HL-60 (cell line): ENCODE measurements at regions not wholly inside any gene's neighbourhood (a gene's known extent, or its start where the extent isn't known, plus 50 kb on each side); places are given as distances from the start of the nearest gene placed in this dataset.

Experiments
- DNase-seq, 2 experiments: peaks; one replicate each; pipeline ENCODE4 v3.0.0-alpha.2; 2010 to 2020; ENCODE audit warnings: low read depth in 1 of 2, low spot score in 1 of 2
- H3K27ac ChIP-seq: fragments of 250-450 bp; sonication (Bioruptor Pico); replicated peaks from 2 replicates; pipeline ENCODE4 v1.5.1; 2020; ENCODE audit warnings: mild to moderate bottlenecking, moderate library complexity
- H3K27me3 ChIP-seq: fragments of 250-450 bp; sonication (Bioruptor Pico); 2 replicates; pipeline ENCODE4 v1.5.1; 2021; ENCODE audit warnings: mild to moderate bottlenecking, moderate library complexity; ENCODE audit not compliant: insufficient read depth, poor library complexity, severe bottlenecking
- H3K4me3 ChIP-seq: replicated peaks from 2 replicates; pipeline ENCODE4 v1.5.1; 2011; ENCODE audit warnings: mild to moderate bottlenecking, control low read depth, low read length; ENCODE audit not compliant: insufficient read depth
- CTCF ChIP-seq: IDR thresholded peaks from one replicate; pipeline ENCODE4 v1.5.1; 2011; ENCODE audit warnings: low read length, control low read depth, inconsistent platforms; ENCODE audit not compliant: insufficient read depth
- GABPA ChIP-seq: IDR thresholded peaks from 2 replicates; pipeline ENCODE4 v1.6.1; 2012; ENCODE audit warnings: low read depth
- POLR2AphosphoS5 ChIP-seq: IDR thresholded peaks from 2 replicates; pipeline ENCODE4 v1.6.1; 2012; ENCODE audit warnings: low read depth
- REST ChIP-seq: IDR thresholded peaks from 2 replicates; pipeline ENCODE4 v1.6.1; 2012; ENCODE audit warnings: low read depth; ENCODE audit not compliant: insufficient replicate concordance
- SPI1 ChIP-seq: IDR thresholded peaks from 2 replicates; pipeline ENCODE4 v1.6.1; 2012; ENCODE audit warnings: low read depth, mild to moderate bottlenecking, borderline replicate concordance

GRCh38 chr12:83997423-83997822 lies 915.2 kb downstream of the SLC6A15 start:
- no peak overlapping the region for H3K27ac ChIP-seq
- DNase-seq = no peak
- no peaks in the 10 kb centered on the region for H3K27me3 ChIP-seq
- TF ChIP-seq CTCF (no peak), SPI1 (no peak), REST (no peak), GABPA (no peak), POLR2AphosphoS5 (no peak)
- H3K4me3 ChIP-seq = no peak overlapping the region

DNA sequence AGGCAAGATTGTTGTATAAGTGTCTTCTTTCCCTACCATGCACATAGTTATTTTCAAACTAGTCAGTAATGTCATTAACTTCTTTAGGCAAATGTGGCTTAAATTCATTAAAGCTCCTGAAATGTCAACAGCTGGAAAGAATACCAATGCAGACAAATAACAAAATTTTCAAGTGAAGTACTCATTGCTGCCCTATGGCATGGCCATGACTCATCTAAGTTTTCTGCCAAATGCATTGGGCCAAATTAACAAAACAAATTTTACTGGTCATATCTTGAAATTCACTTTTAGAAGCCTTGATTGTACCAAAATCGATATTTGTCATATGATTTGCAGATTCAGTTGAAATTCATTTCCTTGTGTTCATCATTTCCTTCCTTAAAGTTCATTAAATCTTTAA lies 915.9 kb downstream of the SLC6A15 start:
- DNase-seq = no peak

DNA sequence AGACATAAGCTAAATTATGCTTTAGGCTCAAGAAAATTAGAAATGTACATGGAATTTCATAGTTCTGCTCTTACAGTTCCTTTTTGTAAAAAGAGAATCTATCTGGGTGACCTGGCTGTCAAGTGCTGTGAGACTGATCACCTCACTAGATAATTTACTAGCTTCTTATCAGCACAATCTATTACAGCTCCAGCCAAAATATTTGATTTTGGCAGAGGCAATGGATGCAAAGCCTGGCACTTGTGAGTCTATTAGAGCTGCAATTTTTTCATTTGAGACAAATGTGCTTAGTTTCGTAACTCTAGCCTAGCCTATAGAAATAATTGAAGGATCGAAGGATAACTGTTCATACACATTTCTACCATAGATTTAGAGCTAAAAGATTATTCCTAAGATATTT lies 927.5 kb downstream of the SLC6A15 start:
- Histone ChIP-seq H3K4me3 (no peak overlapping the region), H3K27me3 (no peaks in the 10 kb centered on the region), H3K27ac (no peak overlapping the region)
- TF ChIP-seq CTCF (no peak), SPI1 (no peak), GABPA (no peak), POLR2AphosphoS5 (no peak), REST (no peak)
- DNase-seq = no peak

More for the DNA sequence above, 915.9 kb downstream of the SLC6A15 start:
- Histone ChIP-seq H3K4me3 (no peak overlapping the region), H3K27ac (no peak overlapping the region), H3K27me3 (no peaks in the 10 kb centered on the region)
- TF ChIP-seq SPI1 = no peak
- TF ChIP-seq REST = no peak
- no peak for TF ChIP-seq POLR2AphosphoS5
- TF ChIP-seq CTCF = no peak
- TF ChIP-seq GABPA = no peak
